Loucy (cell line): ENCODE measurements at regions not wholly inside any gene's neighbourhood (a gene's known extent, or its start where the extent isn't known, plus 50 kb on each side); places are given as distances from the start of the nearest gene placed in this dataset.

Experiments used
- H2AFZ ChIP-seq: fragments of 200-600 bp; sonication (generic); 2 replicates; pipeline ENCODE4 v1.6.0; 2016; ENCODE audit warnings: antibody characterized with exemption, mild to moderate bottlenecking, low read length, moderate library complexity
- H3F3A ChIP-seq: fragments of 200-600 bp; 2 replicates; pipeline ENCODE4 v1.6.0; 2016; ENCODE audit warnings: antibody characterized with exemption, low read depth, mild to moderate bottlenecking
- H3K27me3 ChIP-seq: fragments of 200-600 bp; sonication (generic); 2 replicates; pipeline ENCODE4 v1.6.1; 2014; ENCODE audit warnings: low read length, mild to moderate bottlenecking; ENCODE audit not compliant: insufficient read depth, poor library complexity, severe bottlenecking
- H3K36me3 ChIP-seq: fragments of 200-600 bp; sonication (generic); 2 replicates; pipeline ENCODE4 v1.6.1; 2016; ENCODE audit warnings: low read length; ENCODE audit not compliant: insufficient read depth
- H3K4me1 ChIP-seq: fragments of 200-600 bp; sonication (generic); 2 replicates; pipeline ENCODE4 v1.5.1; 2014; ENCODE audit warnings: low read length, mild to moderate bottlenecking; ENCODE audit not compliant: insufficient read depth, poor library complexity, severe bottlenecking
- H3K4me2 ChIP-seq: fragments of 200-600 bp; sonication (generic); 2 replicates; pipeline ENCODE4 v1.6.0; 2014; ENCODE audit warnings: antibody characterized with exemption, low read length, low read depth, mild to moderate bottlenecking; ENCODE audit not compliant: poor library complexity, severe bottlenecking
- H3K4me3 ChIP-seq: fragments of 200-600 bp; sonication (generic); 2 replicates; pipeline ENCODE4 v1.5.1; 2014; ENCODE audit warnings: low read length, mild to moderate bottlenecking, mixed read lengths; ENCODE audit not compliant: poor library complexity, severe bottlenecking
- H3K79me2 ChIP-seq: fragments of 200-600 bp; sonication (generic); 2 replicates; pipeline ENCODE4 v1.6.1; 2014; ENCODE audit warnings: low read length; ENCODE audit not compliant: insufficient read depth
- H3K9ac ChIP-seq: fragments of 200-600 bp; sonication (generic); 2 replicates; pipeline ENCODE4 v1.6.0; 2014; ENCODE audit warnings: mild to moderate bottlenecking, low read depth, low read length, moderate library complexity; ENCODE audit not compliant: poor library complexity, severe bottlenecking
- H3K9me2 ChIP-seq: fragments of 200-600 bp; sonication (generic); replicated peaks from 2 replicates; pipeline ENCODE4 v1.6.1; 2016; ENCODE audit warnings: low read depth, low read length, mixed read lengths
- H3K9me3 ChIP-seq: fragments of 200-600 bp; sonication (generic); 2 replicates; pipeline ENCODE4 v1.6.1; 2014; ENCODE audit warnings: mild to moderate bottlenecking, antibody characterized with exemption, low read length, low read depth; ENCODE audit not compliant: insufficient read depth
- H4K20me1 ChIP-seq: fragments of 200-600 bp; sonication (generic); 2 replicates; pipeline ENCODE4 v1.6.0; 2014; ENCODE audit warnings: antibody characterized with exemption, low read length, mild to moderate bottlenecking; ENCODE audit not compliant: insufficient read depth, poor library complexity, severe bottlenecking
- CTCF ChIP-seq: fragments of 200-600 bp; sonication (generic); conservative IDR thresholded peaks from 2 replicates; pipeline ENCODE4 v1.5.1; 2014; ENCODE audit warnings: mild to moderate bottlenecking, antibody characterized with exemption, low read length
- EZH2phosphoT487 ChIP-seq: fragments of 200-600 bp; IDR thresholded peaks from 2 replicates; pipeline ENCODE4 v1.6.1; 2018; ENCODE audit warnings: antibody characterized with exemption, mild to moderate bottlenecking, moderate library complexity, borderline replicate concordance

- TF ChIP-seq CTCF (no peak), EZH2phosphoT487 (no peak)
- H3K79me2 ChIP-seq, result no peaks in the 10 kb centered on the region
- no peak overlapping the region for H2AFZ ChIP-seq
- H3K4me2 ChIP-seq, result no peak overlapping the region
- no peaks in the 10 kb centered on the region for H3K27me3 ChIP-seq
- H3K9me2 ChIP-seq, result no peaks in the 10 kb centered on the region
- H3K9ac ChIP-seq, result no peak overlapping the region
- no peak overlapping the region for H3K4me3 ChIP-seq
- no peaks in the 10 kb centered on the region for H4K20me1 ChIP-seq
- H3K4me1 ChIP-seq, result no peaks in the 10 kb centered on the region
- no peaks in the 10 kb centered on the region for H3K36me3 ChIP-seq
- no peaks in the 10 kb centered on the region for H3F3A ChIP-seq
- no peaks in the 10 kb centered on the region for H3K9me3 ChIP-seq
These were observed 62.6 kb upstream of the PHF21B start for GRCh38 chr22:45072322-45072903.

- TF ChIP-seq CTCF, result no peak
- TF ChIP-seq EZH2phosphoT487, result no peak
- Histone ChIP-seq H3F3A (no peaks in the 10 kb centered on the region), H3K4me1 (no peaks in the 10 kb centered on the region), H3K9ac (no peak overlapping the region), H4K20me1 (no peaks in the 10 kb centered on the region), H3K36me3 (no peaks in the 10 kb centered on the region), H3K4me2 (no peak overlapping the region), H3K27me3 (no peaks in the 10 kb centered on the region), H3K9me3 (no peaks in the 10 kb centered on the region), H3K4me3 (no peak overlapping the region), H3K79me2 (no peaks in the 10 kb centered on the region), H3K9me2 (no peaks in the 10 kb centered on the region), H2AFZ (no peak overlapping the region)
These were observed 63.3 kb upstream of the PHF21B start for GRCh38 chr22:45073064-45073463.

GRCh38 chr22:45077286-45077685, 67.5 kb upstream of the PHF21B start:
- H3K4me2 ChIP-seq, result no peak overlapping the region
- no peaks in the 10 kb centered on the region for H3K36me3 ChIP-seq
- H3F3A ChIP-seq, result no peaks in the 10 kb centered on the region
- TF ChIP-seq CTCF, result no peak
- TF ChIP-seq EZH2phosphoT487, result no peak
- no peak overlapping the region for H2AFZ ChIP-seq
- H3K4me1 ChIP-seq, result no peaks in the 10 kb centered on the region
- H3K9me2 ChIP-seq, result no peaks in the 10 kb centered on the region
- no peak overlapping the region for H3K9ac ChIP-seq
- H4K20me1 ChIP-seq, result no peaks in the 10 kb centered on the region
- H3K27me3 ChIP-seq, result no peaks in the 10 kb centered on the region
- H3K4me3 ChIP-seq, result no peak overlapping the region
- no peaks in the 10 kb centered on the region for H3K9me3 ChIP-seq
- H3K79me2 ChIP-seq, result no peaks in the 10 kb centered on the region
